ENCODE measurements at regions not wholly inside any gene's neighbourhood (a gene's known extent, or its start where the extent isn't known, plus 50 kb on each side); places are given as distances from the start of the nearest gene placed in this dataset.

DNA sequence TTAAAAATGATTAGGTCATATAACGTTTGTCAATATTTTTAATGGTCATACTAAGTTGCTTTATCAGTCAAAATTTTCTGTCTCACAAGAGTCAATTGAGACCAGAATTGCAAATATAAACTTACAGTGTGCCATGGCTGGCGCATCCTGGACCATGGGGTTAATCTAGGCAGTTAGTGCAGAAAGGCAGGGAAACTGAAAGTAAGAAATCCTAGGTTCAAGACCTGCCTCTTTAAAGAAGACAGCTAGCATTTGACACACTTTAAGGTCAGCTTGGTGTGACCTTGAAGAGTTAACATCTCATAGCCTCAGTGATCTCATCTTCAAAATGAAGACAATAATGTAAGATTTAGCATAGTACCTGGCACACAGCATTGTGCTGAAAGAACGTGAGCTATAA is 210.0 kb upstream of the DAB1 start:
- no peak for DNase-seq (ENCODE audit: low spot score)

DNA sequence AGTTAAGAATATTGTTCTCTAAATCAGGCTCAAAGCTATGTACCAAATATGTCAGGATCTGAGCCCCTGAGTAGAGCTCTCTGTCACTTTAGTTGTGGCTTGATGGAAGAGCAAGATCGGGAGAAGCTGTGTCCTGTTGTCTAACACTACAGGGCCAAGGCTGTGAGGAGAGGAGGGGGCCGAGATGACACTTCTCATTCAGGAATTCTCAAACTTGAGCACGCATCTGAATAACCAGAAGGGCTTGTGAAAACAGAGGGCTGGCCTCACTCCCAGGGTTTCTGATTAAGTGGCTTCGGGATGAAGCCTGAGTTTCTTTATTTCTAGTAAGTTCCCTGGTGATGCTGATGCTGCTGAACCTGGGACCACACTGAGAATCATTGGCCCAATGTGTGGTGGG is 209.2 kb upstream of the DAB1 start:
- no peak for DNase-seq (ENCODE audit: low spot score)

DNA sequence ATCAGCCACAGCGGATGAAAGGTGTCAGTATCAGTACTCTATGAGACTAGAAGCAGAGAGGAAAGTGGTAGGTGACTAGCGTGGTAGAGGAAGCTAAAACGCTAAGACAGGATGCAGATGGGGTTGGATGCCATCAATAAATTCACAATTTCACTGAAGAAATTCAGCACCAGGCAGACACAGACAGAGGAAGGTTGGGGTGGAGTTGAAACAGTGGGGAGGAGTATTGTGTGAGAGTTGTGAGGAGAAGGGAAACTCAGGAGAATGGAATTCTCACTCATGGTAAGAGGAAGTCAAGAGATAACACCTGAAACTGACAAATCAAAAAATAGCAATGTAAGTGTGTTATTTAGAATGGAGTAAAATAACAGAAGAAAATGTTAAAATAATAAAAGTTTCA is 208.5 kb upstream of the DAB1 start:
- DNase-seq (ENCODE audit: low spot score), result peak; percentile 4

DNA sequence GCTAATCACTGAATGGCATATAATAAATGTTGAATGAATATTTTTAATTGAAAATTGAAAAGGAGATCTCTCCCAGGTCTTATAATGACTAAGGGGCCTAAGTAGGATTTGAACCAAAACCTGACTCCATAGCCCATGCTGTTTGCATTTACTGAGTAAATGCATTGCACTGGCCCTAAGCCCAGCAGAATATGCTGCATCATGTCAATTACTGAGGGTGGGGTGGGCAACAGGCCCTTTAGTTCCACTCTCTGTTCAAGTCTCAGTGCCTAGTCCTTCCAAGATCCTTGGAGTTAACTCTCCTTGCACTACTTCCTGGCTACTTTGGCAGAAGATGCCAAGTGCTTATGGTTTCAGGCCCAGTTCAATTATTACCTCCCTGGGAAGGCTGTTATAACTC is 203.8 kb upstream of the DAB1 start:
- DNase-seq (ENCODE audit: low spot score), result no peak

DNA sequence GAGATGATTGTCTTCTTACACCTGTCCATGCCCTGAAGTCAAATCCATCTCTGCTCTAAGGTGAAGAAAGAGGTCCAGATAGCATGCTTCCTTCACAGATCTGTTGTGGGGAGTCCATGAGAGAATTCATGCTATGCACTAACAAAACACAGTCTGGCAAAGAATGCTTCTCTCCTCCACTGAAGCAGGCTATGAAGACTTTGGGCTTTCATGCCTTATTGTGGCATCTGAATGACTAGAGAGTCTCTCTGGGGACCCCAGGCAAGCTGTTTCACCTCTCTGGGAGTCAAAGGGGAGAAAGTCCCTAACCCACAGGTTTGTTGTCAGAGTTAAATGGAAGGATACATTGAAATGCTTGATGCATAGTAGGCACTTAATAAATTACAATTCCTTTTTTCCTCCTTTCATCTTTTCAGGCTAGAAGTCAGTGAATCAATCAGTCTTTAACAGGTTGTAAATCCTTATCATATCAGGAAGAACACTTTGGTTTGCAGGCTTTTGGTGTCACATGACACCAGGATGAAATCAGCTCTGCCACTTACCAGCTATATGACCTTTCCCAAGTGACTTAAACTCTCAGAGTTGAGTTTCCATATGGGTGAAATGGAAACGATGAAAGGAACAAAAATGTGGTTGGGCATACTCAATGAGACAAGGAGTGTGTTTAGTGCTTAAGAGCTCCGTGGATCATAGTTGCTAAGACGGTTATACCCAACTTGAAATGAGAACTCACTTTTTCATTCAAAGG is 200.1 kb upstream of the DAB1 start:
- no peak for DNase-seq (ENCODE audit: low spot score)

DNA sequence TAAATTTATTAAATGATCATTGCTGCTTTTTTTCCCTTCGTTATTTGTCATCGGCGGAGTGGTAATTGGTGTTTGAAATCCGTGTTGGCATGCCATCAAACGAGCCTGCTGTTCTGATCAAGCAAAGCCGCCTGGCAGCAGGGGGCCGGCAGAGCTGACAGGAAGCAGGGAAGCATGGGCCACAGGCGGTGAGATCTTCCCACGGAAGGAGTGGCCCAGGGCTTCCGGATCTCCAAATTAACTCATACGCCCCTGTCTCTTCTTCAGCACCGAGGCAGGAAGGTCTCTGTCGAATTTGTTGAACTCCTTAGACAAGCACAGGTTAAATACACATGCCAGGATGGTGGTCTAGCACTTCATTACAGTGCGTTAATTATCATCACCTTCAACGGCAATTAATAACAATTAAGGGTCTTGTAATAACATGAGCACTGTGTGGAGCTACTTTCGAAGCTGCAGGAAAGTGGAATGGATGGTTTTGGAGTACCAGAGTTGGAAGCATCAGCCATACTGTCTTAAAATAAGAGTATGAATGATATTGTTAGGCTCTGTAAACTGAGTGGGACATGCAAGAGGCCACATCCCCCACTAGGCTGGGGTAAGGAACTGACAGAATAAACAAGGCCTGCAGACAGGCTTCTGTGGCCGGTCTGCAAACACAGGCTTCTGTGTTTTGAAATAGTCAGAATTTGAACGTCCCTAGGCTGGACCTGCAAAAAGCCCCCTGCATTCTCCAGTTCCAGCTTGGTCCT is 199.4 kb upstream of the DAB1 start:
- peak; percentile 32 for DNase-seq (ENCODE audit: low spot score)

DNA sequence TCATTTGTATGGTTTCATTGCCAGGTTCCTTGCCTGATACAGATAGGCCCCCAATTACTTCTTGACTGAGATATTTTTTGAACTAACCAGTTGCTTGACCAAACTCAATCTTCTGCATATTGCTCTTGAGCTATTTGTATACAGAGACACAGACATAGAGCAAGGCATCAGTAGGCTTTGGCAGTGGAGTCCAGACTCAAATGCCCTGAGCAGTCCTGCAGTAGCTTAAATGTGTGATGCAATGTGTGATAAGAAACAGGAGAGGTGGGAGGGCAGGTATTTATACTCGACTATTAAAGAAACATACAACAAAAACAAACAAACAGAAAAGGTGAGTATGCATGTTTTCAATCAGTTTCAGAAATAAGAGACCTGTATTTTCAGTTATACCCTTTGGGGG is 197.9 kb upstream of the DAB1 start:
- no peak for DNase-seq (ENCODE audit: low spot score)

DNA sequence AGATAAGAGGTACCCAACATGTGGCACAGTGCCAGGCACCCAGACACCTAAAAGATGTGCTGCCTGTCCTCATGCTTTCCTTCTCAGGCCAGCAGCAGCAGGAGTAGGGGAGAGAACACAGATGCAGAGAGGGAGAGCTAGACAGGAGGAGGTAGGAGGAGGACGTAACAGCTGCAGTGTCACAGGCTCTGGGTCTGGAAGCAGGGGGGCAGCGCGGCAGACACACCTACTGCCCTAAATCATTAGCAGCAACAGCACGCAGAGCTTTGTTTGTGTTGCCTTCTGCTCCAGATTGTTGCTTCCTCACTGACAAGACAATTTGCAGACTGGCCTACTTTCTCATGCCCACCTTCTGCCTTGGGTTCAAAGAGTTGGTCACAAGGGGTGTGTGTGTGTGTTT is 196.7 kb upstream of the DAB1 start:
- no peak for DNase-seq (ENCODE audit: low spot score)

DNA sequence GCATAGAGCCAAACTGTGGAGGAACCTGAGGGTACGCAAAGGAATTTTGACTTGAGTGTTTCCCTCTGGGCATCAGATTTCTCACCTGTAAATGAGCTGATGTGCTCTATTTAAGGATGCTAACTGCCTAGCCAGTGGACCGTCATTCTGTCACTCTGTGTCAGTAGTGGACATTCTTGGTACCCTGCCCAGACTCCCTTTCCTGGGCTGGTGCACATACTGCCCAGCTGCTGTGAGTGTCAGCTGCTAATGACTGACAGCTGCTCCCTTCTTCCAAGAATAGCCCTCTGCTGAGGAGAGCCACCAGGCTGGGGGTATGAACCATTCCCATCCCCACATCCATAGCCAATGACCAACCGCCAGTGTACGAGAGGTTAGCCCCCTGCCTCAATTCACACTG is 193.1 kb upstream of the DAB1 start:
- no peak for DNase-seq (ENCODE audit: low spot score)

DNA sequence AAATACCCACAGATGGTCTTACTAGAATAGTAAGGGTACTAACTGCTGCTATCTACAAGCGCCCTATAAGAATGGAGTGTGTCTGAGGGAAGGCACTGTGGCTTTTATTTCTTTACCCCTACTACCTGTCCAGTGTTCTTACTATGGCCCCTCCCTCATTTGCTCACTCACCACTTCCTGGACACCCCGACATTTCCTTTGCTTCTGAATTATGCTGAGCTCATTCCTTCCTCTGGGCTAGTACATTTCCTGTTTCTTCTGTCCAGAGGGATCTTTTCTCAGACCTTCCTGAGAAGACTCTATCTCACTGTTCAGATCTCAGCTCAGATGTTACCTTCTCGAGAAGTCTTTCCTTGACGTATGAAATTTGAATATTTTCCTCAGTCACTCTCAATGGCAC is 192.1 kb upstream of the DAB1 start:
- DNase-seq (ENCODE audit: low spot score), result no peak

DNA sequence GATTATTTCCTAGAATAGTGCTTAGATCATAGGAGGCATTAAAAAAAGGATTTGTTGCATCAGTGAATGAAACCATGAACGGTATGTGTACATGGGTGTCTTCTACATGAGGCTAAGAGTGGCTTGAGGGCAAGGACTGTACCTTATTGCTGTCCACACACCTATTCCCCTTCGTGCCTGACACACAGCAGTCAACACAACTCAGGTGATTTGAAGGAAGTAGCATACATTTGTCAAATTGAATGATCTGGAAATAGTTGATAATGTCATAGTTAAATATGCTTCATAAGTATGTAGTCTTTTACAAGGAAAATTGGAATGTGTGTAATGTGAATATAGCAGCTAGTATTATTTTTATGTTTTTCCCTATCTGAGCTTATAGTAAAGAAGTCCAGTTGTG is 189.0 kb upstream of the DAB1 start:
- no peak for DNase-seq (ENCODE audit: low spot score)

DNA sequence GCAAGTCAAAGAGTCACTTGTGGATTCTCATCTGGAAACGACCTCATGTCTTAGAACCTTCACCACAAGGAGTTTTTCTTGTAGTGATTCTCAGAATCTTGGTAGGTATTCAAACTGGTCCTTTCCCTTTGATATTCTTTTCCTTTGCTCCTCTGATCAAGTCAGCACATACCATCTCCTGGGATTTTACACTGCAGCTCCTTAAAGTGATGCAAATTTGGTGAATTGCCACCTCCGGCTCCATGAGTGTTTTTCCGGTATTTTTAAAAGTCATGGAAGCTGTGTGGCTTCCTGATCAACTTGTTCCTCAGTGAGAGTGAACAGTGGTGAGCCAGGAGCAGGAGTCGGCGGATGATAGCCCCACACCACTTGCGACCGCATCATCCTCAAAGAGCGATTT is 182.1 kb upstream of the DAB1 start:
- no peak for DNase-seq (ENCODE audit: low spot score)

DNA sequence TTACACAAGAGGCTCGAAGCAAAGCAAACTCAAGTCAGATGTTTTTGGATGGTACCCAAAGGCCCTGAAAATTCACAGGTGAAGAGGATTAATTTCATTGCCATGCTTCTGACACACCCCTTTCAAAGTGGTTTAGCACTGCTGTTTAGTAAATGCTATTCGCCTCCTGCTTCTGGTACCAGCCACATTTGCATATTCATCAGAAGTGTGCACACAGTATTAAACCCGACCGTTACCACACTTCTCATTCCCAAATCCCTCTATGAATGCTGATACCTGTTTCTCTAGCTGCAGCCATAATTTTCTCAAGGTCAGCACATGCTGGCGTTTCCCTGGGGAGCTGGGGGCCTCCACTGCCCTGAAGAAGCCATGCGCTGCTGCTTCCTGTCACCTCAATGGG is 179.8 kb upstream of the DAB1 start:
- no peak for DNase-seq (ENCODE audit: low spot score)

DNA sequence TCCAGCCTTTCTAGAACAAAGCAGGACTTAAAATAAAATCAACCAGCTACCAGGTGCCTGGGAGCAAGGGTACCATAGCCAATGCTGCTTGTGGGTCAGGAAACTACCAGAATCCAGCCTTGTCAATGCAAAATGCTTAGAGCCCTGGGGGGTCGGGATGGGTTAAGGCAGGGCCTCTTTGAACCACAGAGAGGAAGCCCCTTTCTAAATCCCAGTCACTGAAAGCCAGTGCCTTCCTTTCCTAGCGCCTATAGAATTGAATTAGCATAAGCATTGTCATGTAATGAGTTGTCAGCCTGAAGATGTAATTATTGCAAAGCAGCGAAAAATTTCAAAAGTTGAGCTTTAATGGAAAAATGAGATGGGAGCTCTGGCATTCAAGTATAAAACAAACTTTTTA is 176.6 kb upstream of the DAB1 start:
- no peak for DNase-seq (ENCODE audit: low spot score)

DNA sequence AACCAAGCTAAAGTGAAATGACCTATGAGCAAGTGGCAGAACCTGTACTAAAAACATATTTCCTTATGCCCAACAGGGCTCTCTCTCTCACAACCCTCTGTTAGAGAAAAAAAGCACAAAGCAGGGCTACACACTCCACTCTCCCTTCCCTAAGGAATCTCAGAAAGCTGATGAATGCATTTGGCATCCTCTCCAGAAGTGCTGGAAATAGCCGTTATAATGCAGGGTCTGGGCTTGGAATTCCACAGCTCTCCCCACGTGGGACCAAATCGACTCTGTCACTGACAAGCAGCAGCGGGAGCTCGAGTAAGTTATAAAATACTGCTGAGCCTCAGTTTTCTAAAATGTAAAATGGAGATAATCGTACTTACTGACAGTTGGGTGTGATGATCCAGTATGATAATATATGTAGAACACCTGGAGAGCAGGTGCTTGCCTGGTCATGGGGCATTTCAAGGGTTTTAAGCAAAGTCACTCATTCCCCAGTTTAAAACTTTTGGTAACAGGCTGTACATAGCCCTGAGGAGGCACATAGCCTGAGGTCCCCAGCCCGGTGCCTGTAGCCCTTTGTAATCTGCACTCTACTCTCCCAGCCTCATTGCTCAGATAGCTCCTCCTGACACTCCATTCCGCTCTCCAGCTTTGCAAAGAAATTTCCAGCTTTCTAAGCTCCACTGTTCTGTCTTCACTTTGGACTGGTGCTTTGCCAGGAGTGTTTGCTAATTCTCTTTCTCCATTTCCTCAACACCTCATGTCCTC is 175.6 kb upstream of the DAB1 start:
- no peak for DNase-seq (ENCODE audit: low spot score)

DNA sequence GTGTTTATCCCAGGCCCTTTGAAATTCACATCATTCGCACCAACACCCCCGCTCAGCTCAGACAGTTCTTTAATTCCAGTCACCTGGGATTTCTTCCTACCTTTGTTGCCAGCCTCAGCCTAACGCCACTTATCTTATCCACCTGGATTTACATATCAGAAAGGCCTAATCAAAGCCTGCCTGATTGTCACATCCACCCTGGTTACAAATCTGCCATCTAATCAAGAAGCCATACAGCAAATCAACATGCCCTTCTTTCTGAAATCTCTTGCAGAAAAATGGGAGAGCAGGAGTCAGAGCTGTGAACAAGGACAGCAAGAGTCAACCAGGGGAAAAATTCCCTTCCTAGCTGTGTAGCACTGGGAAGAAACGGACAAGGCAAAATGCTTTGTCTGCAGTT is 173.2 kb upstream of the DAB1 start:
- no peak for DNase-seq (ENCODE audit: low spot score)

DNA sequence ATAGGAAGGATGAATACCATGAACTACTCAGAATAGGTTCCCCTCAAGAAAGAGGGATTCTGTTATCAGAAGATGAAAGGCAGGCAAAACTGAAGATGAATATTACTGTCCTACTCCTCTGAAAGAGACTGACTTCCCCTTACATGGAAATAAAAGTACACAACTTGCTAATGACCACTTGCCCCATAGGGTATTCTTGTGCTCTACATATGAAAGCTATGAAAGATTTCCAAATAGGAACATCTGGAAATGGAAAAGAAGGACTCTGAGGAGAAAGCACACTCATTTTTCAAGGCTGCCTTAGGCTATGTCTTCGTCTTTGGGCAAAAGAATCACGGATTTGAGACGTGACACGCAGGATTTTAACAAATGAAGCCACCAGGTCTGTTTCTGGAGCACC is 170.1 kb upstream of the DAB1 start:
- DNase-seq (ENCODE audit: low spot score), result no peak

DNA sequence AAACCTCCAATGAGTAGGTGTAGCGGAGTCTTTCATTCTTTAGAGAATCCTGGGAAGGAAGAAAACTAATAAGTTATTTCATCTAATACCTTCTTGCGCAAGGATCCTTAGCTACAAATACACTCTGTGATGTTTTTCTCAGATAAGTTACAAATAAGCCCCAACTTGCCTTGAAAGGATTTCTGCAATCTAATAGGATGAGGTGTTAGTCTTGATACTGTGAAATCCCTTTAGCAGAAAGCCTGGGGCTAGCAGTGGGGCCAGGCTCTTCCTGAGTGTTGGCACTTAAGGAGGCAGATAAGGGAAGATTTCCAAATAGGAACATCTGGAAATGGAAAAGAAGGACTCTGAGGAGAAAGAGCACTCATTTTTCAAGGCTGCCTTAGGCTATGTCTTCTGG is 168.0 kb upstream of the DAB1 start:
- no peak for DNase-seq (ENCODE audit: low spot score)

DNA sequence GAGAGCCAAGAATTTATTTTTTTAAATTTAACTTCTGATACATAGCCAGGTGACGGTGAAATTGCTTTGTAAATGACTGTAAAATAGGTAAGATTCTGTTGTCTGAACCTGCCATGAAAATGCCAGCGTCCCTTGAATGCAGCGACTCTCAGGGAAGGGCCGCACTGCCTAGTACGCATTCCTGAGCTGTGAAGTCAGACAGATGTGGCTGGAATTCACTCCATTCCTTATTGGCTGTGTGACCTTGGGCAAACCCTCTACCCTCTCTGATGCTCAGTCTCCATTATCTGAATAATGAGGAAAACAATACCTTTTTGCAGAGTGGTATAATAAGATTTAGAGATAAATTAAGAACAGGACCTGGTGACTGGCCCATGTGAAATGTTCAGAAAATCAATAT is 167.1 kb upstream of the DAB1 start:
- DNase-seq (ENCODE audit: low spot score), result no peak

DNA sequence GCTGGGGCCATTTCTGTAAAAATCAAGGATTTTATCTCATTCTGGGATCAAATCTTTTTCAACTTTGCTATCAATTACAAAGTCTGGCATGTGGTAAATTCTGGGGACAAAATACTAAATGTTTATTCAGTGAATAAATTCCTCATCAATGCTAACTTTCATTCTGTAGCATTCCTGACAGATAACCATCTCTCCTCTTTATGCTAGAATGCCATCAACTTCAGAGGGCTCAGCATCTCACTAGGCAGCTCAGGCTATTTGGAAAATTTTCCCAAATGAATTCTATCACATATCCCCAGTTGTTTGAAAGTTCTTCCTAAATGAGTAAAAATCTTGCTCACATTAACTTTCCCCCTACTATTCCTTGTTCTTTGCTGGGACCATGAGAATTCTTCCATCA is 163.0 kb upstream of the DAB1 start:
- no peak for DNase-seq (ENCODE audit: low spot score)

DNA sequence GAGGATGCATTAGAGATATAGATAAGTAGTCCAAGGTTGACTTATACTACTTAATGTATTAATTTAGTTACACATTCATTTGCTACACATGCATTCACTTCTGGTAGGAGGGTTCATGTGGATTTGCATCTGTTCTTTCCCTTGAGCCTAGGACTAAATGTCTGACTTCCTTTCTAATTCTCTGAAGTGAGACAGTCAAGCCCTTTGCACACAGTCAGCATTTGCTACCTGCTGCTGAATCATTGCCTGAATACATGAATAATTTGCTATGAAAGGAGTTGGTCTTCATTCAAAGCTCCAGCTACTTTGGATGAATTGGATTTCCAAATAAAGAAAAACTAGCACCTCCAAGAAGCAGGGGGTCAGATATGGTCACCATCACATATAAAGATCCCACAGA is 154.8 kb upstream of the DAB1 start:
- no peak for DNase-seq (ENCODE audit: low spot score)

DNA sequence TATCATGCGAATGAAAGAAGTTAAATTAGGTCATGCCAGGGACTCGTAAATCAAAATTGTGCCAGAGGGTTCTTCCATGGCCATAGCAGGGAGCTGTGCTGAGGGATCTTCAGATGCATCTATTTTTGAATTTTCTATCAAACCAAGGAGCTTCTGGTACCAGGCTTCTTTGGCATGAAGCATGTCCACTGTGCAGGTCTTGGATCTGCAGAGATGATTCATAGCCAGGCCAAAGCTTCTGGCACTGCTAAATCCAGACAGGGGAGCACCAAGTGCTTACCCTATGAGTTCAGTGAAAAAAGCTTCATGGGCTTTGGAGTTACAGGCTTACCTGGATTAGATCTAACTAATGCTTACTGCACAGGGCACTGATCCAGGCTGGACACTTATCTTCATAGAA is 154.2 kb upstream of the DAB1 start:
- DNase-seq (ENCODE audit: low spot score), result no peak

DNA sequence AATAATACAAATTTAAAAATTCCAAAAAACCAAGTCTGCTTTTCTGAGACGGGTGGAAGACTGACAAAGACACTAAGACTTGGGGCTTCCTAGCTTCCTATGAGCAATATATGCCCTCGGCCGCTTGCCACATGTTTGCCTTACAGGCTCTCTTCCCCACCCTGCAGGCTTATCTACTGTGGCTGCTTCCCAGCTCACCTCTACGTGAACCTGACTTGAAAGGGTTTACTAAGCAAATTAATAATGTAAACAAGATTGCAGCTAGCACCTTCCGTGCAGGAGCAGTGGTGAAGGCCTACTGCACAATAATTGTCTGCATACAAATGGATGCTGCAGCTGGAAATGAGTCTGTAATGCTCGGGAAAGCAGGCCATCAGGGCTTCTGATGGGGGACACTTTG is 152.9 kb upstream of the DAB1 start:
- no peak for DNase-seq (ENCODE audit: low spot score)
